Stimulated activated CD4-positive, alpha-beta T cell treated with anti-CD3 and anti-CD28 coated beads, Interleukin-12 subunit alpha, Interleukin-12 subunit beta, amount 100 ng/mL, for 48 hours (primary cell): ENCODE measurements at regions not wholly inside any gene's neighbourhood (a gene's known extent, or its start where the extent isn't known, plus 50 kb on each side); places are given as distances from the start of the nearest gene placed in this dataset.
"Not testable (repeated sequence)": the region's sequence is repeated elsewhere in the genome, so short reads cannot be mapped to it uniquely, and the experiment has no call there.

Experiments used
- DNase-seq, 3 donors: peaks; one replicate each; pipeline ENCODE4 v3.0.0-alpha.2; 2020; ENCODE audit warnings: low read depth in 2 of 3, low spot score in 1 of 3

GRCh38 chr5:15344954-15345353 lies 155.0 kb upstream of the FBXL7 start:
- no peak for DNase-seq

GRCh38 chr5:15338546-15338945 lies 161.4 kb upstream of the FBXL7 start:
- no peak for DNase-seq

DNA sequence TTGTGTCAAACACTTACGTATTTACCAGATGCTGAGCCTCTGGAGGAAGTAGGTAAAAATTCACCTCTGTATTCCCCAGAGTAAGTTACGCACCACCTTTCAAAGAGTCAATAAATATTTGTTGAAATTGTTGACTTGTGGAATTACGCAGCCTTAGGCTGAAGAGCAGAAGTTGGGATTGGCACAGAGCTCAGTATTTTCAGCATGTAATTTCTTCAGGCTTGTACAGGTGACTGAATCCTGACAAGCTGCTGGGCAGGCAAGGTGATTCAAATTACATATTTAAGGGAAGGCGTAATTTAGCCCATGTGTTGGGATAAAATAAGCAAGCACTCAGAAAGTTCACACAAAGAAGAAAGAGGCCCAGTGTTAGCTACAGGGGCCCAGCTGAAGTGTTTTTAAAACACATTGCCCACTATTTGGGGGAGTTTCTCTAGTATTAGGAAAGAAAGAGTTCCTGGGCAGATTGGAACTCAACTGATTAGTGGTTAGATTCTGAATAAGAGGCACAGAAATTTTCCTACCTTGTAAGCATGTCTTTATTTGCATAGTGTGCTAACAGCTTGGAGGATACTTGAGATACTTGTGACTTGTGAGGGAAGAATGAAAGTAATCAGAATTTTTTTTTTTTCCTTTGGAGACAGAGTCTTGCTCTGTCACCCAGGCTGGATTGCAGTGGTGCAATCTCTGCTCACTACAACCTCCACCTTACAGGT lies 165.3 kb upstream of the FBXL7 start:
- no peak for DNase-seq

DNA sequence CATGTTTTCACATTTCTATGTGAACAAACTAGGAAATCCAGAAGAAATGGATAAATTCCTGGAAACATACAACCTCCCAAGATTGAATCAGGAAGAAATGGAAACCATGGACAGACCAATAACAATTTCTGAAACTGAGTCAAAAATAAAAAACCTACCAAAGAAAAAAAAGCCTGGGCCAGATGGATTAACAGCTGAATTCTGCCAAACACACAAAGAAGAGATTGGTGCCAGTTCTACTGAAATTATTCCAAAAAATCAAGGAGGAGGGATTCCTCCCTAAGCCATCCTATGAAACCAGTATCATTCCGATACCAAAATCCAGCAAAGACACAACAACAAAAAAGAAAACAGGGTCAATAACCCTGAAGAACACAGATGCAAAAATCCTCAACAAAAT lies 166.9 kb upstream of the FBXL7 start:
- no peak for DNase-seq

GRCh38 chr5:15326932-15327331 lies 173.0 kb upstream of the FBXL7 start:
- no peak for DNase-seq

- DNase-seq, result no peak
Measured at GRCh38 chr5:15326471-15326870, 173.5 kb upstream of the FBXL7 start.

- DNase-seq, result no peak
Measured at GRCh38 chr5:15322421-15322820, 177.6 kb upstream of the FBXL7 start.

DNA sequence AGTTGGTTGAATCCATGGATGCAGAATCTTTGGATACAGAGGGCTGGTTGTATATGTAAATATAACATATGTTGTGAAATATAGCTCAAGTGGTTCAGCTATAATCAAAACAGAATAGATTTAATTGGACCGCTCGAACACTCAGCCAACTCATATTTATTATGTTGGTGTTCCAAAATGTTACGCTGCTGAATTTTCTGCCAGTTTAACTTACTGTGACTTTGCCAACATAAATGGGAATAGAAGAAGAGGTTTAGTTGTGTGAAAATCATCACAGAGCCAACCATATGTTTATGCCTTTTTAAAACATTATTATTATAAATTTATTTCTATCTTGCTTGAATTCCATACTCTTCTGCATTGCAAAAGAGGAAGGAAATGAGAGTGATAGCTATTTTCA lies 178.2 kb upstream of the FBXL7 start:
- DNase-seq, result no peak

DNA sequence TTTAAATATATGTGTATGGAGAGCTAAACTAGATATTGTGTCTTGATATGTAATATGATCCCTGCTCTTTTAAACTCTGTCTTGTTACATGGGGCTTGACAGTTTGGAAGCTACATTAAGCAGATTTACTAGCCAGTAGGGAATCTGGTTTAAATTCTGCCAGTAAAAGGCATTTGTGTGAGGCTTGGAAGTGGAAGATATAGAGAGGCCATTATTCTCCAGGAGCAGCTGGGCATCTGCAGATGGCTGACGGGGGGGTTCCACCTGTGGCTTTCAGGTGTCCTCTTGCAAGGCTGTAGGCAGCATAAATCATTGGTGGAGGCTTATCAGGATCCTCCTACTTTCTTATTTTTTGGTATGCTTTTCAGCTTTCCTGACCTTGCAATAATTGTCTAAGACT lies 179.1 kb upstream of the FBXL7 start:
- no peak for DNase-seq

GRCh38 chr5:15304914-15305834 lies 194.8 kb upstream of the FBXL7 start:
- DNase-seq, result no peak

DNA sequence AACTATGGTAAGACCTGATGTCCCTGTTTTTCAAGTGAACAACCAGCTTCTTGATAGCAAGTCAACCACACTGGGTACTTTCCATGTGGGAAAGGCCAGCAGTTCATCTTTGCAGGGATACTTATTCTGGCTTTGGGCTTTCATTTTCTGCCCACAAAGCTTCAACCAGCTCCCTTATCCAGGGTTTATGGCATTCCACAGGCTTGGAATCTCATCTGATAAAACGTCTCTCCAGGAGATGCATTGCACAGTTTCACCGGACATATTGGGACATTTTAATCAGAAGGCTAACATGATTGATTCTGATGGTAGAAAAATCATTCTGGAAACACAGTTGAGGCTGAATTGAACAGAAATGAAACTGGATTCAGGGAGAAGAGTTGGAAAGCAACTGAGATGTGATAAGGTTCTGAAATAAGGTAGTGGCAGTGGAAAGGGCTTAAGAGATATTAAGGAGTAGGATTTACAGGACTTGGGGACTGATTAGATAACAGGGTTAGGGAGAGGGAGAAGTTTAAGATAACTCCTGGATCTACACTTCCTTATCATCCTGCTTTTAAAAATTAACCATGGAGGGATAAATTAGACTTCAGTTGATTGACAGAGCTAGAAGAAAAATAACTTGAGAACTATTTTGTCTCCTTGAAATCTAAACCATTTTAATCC lies 195.8 kb upstream of the FBXL7 start:
- no peak for DNase-seq

DNA sequence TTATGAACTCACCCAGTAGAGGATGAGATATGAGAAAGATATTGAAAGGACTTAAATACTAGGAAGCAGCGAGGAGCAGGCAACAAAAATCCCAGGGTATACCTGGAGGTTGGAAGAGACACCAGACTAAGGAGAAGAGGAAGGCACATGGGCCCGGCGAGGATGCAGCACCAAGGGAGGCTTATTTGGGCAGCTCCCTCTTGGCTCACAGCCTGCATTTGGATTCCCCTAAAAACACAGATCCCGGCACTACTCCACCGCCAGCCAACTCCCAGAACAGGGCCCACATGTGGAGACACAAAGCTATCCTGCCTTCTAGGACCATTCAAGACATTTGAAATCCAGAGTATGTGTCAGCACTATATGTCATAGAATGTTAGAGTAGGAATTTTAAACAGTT lies 199.8 kb upstream of the FBXL7 start:
- no peak for DNase-seq

DNA sequence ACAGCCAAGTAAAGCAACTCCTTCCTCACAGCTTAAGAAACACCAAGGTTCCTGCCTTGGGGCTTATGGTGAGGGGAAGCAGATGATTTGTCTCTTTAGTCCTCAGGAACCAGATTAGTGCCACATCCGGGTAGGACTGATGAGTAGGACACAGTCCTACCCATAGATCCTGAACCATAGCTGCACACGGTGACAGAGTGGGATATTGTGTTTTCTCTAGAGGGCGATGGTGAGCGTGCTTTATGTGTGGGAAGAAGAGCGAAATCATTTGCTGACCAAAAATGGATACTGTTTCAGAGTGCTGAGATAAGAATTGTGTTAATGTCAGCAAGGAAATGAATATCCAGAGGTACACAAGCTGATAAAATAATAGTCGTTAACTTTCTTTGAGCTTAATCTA lies 209.0 kb upstream of the FBXL7 start:
- no peak for DNase-seq

DNA sequence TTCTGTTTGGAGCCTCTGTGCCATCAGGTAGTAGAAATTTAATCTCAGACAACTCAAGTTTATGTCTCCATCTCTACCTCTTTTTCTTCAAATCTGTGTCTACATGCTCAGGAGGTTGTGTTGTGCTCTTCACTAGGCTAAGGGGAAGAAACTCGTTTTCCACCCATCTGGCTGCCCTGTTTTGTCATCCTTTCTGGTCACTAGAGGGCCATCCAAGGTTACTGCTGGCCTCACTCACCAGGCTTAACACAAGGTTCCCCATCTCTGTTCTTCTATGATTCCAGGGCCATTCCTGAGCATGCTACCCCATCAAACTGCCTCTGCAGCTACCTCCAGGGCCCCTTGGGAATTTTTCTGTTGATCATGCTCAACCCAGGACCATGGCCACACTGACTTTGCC lies 213.3 kb upstream of the FBXL7 start:
- no peak for DNase-seq

GRCh38 chr5:15285901-15286583 lies 213.9 kb upstream of the FBXL7 start:
- DNase-seq, result no peak

- no peak for DNase-seq
Measured at GRCh38 chr5:15284706-15285105, 215.3 kb upstream of the FBXL7 start.

GRCh38 chr5:15283076-15283475 lies 216.9 kb upstream of the FBXL7 start:
- DNase-seq, result no peak

DNA sequence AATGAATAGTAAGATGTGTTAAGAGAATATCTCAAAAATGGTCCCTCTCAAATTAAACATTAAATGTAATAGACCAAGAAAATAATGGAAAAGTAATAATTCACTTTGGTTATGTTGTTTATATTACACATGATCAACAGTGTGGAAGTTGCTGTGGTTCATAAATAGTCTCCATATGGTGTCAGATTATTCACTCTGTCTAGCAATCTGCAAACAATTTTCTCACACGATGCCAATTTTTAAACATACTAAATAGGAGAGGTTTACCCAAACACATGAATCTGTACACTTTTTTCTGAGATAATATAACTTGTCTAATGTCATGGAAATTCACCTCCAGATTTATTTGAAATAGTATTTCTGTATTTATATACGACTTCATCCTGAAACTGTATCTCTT lies 217.4 kb upstream of the FBXL7 start:
- no peak for DNase-seq

- DNase-seq, result not testable (repeated sequence)
Measured at GRCh38 chr5:15271596-15271995, 228.4 kb upstream of the FBXL7 start.

GRCh38 chr5:15267966-15268365 lies 232.0 kb upstream of the FBXL7 start:
- no peak for DNase-seq

DNA sequence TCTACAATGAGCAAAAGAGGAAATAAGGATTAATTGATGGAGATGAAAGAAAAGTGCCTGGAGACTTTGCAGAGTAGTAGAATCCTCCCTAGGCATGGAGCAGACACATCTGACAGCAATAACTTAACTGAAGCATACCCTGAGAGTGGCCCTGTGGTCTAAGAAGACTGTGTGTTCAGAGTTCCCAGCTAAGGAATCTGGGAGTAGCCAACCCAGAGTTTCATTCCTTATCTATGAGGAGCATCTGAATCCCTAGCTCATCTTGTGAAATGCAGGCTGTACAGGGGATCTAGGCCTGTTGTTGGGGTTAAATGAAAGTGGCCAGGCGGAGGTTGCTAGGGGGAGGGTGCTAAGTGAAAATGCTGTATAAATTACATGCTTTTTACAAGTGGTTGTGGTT lies 233.1 kb upstream of the FBXL7 start:
- DNase-seq, result no peak
